Embryonic facial prominence (tissue), 1 donor: ENCODE measurements at regions not wholly inside any gene's neighbourhood (a gene's known extent, or its start where the extent isn't known, plus 50 kb on each side); places are given as distances from the start of the nearest gene placed in this dataset.
"Not testable (repeated sequence)": the region's sequence is repeated elsewhere in the genome, so short reads cannot be mapped to it uniquely, and the experiment has no call there.

ENCODE experiments used
- DNase-seq: peaks from one replicate; pipeline ENCODE4 v3.0.0-alpha.2; 2016; ENCODE audit errors: extremely low spot score

DNA sequence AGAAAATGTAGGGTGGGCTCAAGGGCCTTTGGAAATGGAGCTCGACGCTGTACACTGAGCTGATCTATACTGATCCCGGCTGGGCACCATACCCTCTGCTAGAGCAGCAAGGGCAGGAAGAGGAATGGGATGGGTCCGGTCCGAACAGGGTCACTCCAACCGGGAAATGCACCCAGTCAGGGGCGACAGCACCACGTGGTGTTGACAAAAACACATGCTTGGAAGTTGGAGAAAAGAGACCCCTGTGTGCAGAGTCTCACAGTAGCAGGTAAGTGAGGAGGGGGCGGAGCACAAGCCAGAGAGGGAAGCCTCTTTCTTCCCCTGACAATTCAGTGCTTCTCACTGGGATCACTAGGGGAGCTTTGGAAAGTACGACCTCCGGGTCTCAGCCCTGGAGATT lies 84.1 kb upstream of the ASB18 start:
- DNase-seq: no peak

- DNase-seq: no peak
These were observed 84.8 kb upstream of the ASB18 start for GRCh38 chr2:236348976-236349375.

- DNase-seq: no peak
These were observed 86.2 kb upstream of the ASB18 start for GRCh38 chr2:236350426-236350825.

DNA sequence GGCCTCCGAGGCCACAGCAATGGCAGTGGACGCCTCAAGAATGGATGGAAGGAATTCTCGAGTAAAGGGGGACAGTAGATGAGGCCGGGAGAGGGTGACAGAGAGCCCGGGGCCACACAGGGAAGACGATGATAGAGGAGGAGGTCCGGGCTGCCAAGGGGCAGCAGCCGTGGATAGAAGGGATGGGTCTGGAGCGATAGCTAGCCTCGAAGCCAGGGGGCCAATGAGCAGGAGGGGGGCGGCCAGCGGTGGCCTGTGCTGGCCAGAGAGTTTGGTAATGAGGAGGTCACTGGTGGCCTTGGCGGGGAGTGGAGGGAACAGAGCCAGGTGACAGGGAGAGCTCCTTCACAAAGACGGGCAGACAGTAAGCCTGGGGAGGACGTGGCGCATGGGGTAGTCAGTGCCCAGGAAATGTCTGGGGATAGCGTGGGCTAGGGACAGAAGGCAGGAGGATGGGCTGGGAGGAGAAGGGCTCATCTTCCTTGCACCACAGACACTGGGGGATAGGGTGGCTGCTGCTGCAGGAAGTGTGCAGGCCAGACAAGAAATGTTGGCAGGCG lies 87.8 kb upstream of the ASB18 start:
- no peak for DNase-seq

DNA sequence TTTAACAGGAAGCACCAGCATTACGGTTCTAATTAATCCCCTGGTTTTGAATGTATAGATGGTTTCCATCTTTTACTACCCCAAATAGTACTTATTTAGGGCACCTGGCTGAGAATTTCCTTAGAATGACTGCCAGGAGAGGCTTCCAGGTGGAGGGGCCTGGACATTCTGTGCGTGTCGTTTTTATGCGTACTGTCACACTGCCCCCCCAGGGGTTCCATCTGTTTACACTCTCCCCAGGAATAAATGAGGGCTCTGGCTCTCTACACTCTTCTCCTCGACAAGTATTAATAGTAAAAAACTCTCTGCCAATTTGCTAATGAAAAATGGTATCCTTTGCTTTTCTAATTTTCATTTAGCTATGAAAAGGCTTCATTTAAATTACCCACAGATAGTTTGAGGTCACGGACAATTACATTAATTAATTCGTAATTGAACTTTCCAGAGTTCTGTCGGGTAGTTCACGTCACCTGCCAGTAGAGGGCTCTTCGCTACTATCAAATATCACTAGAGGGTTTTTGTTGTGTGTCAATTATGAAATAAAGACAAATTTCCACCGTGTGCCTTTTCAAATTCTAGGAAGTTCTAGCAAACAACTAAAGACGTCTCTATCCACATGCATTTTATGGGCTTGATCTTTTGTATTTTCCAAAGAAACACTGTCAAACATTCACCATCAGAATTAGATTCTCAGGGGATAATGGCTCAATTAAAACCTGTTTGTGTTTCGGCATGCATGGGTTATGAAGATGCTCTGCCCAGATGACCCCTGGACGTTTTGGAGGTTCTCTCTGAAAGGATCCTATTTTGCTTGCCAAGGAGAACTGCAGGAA lies 88.8 kb upstream of the ASB18 start:
- peak; percentile 43 for DNase-seq

DNA sequence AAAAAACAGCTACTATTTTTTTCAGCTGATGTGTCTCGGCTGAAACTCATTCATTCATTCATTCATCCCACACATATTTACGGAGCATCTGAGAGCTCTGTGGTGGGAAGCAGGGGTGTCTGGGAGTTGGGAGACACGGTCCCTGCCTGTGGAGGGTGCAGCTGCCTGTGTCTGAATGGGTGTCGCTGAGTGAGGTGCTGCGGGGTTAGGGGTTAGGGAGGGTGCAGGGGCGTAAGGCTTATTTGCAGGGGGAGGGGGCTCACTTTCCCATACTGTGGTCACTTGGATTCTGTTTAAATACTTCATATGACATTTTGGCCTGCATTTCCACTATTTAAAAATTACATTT lies 89.4 kb upstream of the ASB18 start:
- DNase-seq: no peak

DNA sequence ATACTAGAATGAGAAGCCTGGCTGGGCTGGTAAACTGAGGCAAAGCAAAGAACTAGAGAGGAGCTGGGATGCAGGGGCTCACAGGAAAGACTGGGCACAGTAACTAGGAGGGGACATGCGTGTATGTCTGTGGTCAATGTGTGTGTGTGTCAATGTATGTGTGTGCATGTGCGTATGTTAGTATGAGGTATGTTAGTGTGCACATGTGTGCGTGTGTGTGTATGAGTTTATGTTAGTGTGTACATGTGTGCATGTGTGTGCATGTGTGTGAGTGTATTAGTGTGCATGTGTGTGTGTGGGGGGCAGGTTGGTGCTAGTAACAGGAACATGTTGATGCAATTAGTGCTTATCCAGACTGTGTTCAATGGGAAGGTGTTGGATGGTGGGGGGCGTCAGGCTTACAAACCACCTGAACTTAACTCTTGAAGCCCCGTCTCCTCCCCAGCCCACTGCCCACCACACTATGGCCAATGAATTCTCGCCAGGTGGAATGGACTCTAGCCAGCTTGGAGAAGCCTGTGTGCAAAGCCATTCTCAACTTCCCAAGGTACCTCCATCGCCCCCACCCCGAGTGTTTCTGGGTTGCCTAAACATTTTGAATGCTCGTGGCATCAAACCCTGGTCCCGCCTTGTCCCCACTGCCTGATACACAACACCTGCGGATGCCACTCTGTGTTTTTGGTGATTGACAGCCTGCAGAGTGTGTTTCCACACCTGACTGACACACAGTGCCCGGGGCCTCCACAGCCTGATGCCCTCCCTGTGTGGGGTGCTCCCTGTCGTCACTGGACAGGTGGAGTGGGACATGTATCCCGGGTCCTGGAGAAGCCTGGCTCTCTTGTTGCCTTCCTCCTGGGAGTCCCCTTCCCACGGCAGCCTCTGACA lies 90.1 kb upstream of the ASB18 start:
- no peak for DNase-seq

DNA sequence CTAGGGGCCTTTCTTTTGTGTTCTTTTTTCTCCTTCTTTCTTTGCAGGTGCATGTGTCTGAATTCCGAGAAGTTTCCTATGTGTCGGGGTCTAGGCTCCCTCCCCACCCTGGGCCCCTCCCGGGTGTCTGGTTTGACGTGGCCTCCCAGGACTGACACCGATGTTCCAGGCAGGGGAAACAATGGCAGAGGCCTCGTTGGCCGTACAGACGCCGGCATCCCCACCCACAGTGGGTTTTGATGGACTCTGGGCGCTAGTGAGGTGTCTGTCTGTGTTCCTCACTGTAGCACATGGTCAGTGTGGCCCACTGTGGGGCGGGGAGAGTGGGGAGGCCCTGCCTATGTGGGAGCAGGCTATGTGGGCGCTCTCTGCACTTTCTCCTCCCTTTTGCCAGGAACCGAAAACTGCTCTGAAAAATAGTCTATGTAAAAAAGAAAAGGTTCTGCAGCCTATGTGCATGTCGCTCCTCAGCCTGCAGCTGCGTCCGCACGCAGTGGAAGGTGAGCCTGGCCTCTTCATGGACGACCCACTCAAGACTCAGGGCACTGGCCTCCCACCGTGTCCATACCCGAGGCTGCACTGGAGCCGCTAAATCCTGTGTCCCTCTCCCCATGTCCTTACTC lies 90.9 kb upstream of the ASB18 start:
- no peak for DNase-seq

DNA sequence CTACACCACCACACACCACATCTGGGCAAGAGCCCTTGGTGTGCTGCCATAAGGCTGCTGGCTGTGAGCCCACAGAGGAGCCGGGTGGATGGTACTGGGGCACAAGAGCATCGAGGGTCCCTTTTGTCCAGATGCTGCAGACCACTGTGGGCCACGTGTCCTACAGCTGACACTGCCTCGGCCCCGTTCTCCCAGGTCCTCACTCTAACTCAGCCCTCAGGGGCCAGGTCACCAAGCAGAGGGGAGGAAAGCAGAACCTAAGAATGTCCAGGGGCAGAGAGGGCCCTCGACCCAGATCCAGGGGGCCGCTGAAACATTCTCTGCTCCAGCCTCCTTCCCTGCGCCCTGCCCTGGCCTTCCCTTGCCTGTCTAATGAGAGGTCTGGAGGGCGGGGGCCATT lies 91.7 kb upstream of the ASB18 start:
- no peak for DNase-seq

GRCh38 chr2:236356321-236356720 lies 92.1 kb upstream of the ASB18 start:
- not testable (repeated sequence) for DNase-seq

GRCh38 chr2:236358482-236358881 lies 94.3 kb upstream of the ASB18 start:
- not testable (repeated sequence) for DNase-seq

- no peak for DNase-seq
These were observed 95.3 kb upstream of the ASB18 start for GRCh38 chr2:236359426-236360045.

DNA sequence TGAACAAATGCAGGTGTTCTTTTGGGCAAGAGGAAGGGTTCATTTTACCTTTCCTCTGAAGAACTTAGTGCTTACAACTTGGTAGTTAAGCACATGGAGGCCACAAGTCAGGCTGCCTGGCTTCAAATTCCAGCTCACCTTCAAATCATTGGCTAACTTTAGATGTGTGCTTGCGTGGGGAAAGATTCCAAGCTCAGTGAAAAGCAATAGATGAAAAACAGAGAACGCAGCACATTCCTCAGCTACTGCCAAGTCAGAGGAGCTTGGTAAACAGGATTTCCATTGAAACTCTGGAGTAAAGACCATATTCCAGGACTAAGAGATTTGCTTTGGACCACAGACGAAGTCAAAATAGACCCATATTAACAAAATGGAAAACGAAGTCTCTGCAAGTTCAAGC lies 96.3 kb upstream of the ASB18 start:
- DNase-seq: no peak

DNA sequence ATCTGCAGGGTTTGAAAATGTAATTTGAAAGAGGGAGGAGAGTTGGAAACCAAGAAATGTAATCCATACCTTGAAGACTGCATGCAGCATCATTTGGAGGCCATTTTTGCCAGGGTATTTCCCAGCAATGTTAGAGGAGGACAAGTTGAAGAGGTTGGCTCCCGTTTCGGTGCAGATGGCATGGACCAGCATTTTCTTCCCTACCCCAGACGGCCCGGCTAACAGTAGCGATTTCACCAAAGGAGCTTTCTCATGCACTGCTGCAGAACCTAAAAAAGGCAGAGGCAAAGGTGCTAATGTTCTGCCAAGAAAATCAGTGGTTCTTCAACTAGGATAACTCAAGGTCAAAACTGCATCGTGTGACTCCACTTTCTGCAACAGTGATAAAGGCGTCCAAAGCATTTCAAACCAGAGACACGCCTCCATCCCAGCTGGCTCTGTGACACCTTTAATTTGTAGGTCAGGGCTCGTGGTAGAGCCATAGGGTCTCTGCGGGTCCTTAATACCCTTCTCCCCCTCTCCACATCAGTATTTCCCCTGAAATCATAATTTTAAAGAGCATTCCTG lies 99.6 kb upstream of the ASB18 start:
- no peak for DNase-seq

GRCh38 chr2:236365258-236366048 lies 101.2 kb upstream of the ASB18 start:
- DNase-seq: no peak

- DNase-seq: no peak
These were observed 101.8 kb upstream of the ASB18 start for GRCh38 chr2:236366049-236366387.

GRCh38 chr2:236366397-236366796 lies 102.2 kb upstream of the ASB18 start:
- DNase-seq: no peak

GRCh38 chr2:236367506-236368289 lies 103.5 kb upstream of the ASB18 start:
- no peak for DNase-seq

- no peak for DNase-seq
These were observed 105.5 kb upstream of the ASB18 start for GRCh38 chr2:236369661-236370062.

DNA sequence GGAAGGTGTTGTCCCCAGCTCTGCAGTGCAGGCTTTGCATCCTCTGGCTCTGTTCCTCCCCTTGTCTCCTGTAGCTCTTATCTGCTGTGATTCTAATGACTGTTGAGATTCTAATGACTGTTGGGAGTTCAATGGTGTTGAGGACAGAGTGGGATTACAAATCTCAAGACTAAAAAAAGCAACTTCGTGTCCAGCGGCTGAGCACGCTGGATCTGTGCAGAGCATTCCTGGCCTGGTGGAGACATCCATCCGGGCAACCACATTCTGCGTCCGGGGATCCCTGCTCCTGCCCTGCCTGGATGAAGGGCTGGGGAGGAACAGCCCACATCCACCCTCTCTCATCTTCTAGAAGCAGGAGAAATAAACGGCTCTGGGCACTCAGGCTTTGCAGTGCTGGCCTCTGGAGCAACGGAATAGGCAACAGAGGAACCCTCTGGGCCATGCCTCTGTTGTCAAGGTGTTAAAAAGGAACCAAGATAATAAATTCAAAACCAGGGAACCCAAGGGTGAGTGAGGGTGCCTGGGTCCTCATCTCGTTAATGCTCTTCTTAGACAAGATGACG lies 106.7 kb upstream of the ASB18 start:
- no peak for DNase-seq
